ENCODE measurements at regions not wholly inside any gene's neighbourhood (a gene's known extent, or its start where the extent isn't known, plus 50 kb on each side); places are given as distances from the start of the nearest gene placed in this dataset.

- no peak for TF ChIP-seq POLR2AphosphoS5 (IDR thresholded peaks at IDR 0.05; ENCODE audit: low read depth)
- no peak for TF ChIP-seq NANOG (IDR thresholded peaks at IDR 0.05; ENCODE audit: borderline replicate concordance)
- no peak for TF ChIP-seq ZNF114 (CRISPR knock-in tag; IDR thresholded peaks at IDR 0.05)
- no peak for TF ChIP-seq ZNF331 (CRISPR knock-in tag; IDR thresholded peaks at IDR 0.05; ENCODE audit: low read depth)
- TF ChIP-seq EZH2 (IDR thresholded peaks at IDR 0.05; ENCODE audit: low read depth, unreplicated experiment) = no peak
- TF ChIP-seq EZH2phosphoT487 (IDR thresholded peaks at IDR 0.05; ENCODE audit: unreplicated experiment) = no peak
- TF ChIP-seq STAT1 (IDR thresholded peaks at IDR 0.05; ENCODE audit: unreplicated experiment) = no peak
- TF ChIP-seq ZNF462 (CRISPR knock-in tag; IDR thresholded peaks at IDR 0.05) = no peak
- no peak for TF ChIP-seq ETS1 (IDR thresholded peaks at IDR 0.05)
- H3K4me1 Mint-ChIP-seq = no peaks in the 10 kb centered on the region
- H3K36me3 ChIP-seq (ENCODE audit: insufficient read depth) = no peaks in the 10 kb centered on the region
Measured at GRCh38 chr9:75695921-75696320, 194.6 kb upstream of the PCSK5 start.

More at GRCh38 chr9:75695921-75696320, 194.6 kb upstream of the PCSK5 start:
- Histone ChIP-seq H2AFZ (no peak overlapping the region), H3K9me2 (ENCODE audit: insufficient read depth) (peaks cover 5% of the 10 kb centered on the region; the same call in 1 of the 2 replicates), H4K20me1 (replicated peaks; ENCODE audit: insufficient read depth) (no peaks in the 10 kb centered on the region), H3K4me3 (no peak overlapping the region), H3K79me2 (replicated peaks; ENCODE audit: insufficient read depth) (no peaks in the 10 kb centered on the region), H3K27me3 (ENCODE audit: insufficient read depth) (no peaks in the 10 kb centered on the region), H3K27ac (ENCODE audit: low read depth) (no peak overlapping the region), H3K4me1 (ENCODE audit: insufficient read depth) (no peaks in the 10 kb centered on the region), H3F3A (replicated peaks; ENCODE audit: low read depth) (no peaks in the 10 kb centered on the region), H3K4me2 (no peak overlapping the region)
- DNase-seq (ENCODE audit: low spot score) (no peak), ATAC-seq (no peak)
- Mint-ChIP-seq H3K27me3 (ENCODE audit: insufficient read depth, low read depth, poor library complexity) (no peaks in the 10 kb centered on the region), H3K27ac (no peak overlapping the region), H3K36me3 (ENCODE audit: low read depth) (no peaks in the 10 kb centered on the region), H3K4me3 (no peak overlapping the region), H3K9me3 (no peaks in the 10 kb centered on the region)
